Panc1 (cell line): ENCODE measurements at regions not wholly inside any gene's neighbourhood (a gene's known extent, or its start where the extent isn't known, plus 50 kb on each side); places are given as distances from the start of the nearest gene placed in this dataset.

Experiments used
- CTCF ChIP-seq: fragments of 450-650 bp; IDR thresholded peaks from 2 replicates; pipeline ENCODE4 v1.5.1; 2017; ENCODE audit warnings: mild to moderate bottlenecking
- POLR2AphosphoS5 ChIP-seq: IDR thresholded peaks from 2 replicates; pipeline ENCODE4 v1.6.1; 2012; ENCODE audit warnings: mild to moderate bottlenecking, low read depth, low read length, moderate library complexity

- TF ChIP-seq POLR2AphosphoS5 (no peak), CTCF (no peak)
Measured at GRCh38 chr4:17068392-17068791, 169.9 kb upstream of the LDB2 start.
